DMS114 treated with DMSO at 0.1 percent for 48 hours (cell line): ENCODE measurements at regions not wholly inside any gene's neighbourhood (a gene's known extent, or its start where the extent isn't known, plus 50 kb on each side); places are given as distances from the start of the nearest gene placed in this dataset.
"Not testable (repeated sequence)": the region's sequence is repeated elsewhere in the genome, so short reads cannot be mapped to it uniquely, and the experiment has no call there.

Source experiments
- DNase-seq: peaks from one replicate; lab custom pipeline; 2025; ENCODE audit not compliant: unreplicated experiment; lab: John Stamatoyannopoulos, UW

- DNase-seq = no peak
These were observed 350.5 kb upstream of the PDE3A start for GRCh38 chr12:20017802-20018201.

DNA sequence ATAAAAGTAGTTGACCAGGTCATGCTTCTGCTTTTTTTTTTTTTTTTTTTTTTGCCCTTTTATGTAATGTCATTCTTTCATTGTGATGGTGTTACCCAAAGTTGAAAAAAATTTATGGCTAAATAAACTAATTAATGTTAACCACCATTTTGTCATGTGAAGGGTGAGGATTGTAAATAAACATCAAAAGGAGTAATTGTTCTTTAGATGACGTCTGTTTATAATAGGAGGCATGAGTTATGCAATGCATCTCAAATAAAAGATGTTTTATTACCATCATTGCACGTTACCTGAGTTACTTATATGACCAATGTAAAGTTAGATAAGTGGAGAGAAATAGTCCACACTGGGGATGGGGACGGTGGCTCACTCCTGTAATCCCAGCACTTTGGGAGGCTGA, 349.9 kb upstream of the PDE3A start:
- no peak for DNase-seq

DNA sequence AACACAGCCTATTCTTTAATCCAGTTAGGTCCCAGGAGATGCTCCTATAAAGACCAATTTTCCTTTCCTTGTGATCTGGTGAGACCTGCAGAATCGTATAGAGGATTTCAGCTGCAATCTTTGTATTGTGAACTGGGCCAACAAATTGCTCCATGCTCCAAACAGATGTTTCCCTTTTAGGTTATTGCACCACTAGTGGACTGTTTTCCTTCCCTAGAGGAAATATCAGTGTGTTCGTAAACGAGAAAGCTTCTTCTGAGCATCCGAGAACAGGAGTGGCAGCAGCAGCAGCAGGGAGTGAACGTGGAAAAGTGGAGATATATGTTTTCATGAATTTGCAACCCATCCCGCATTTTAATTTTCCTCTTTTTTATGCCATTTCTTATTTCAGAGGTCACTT, 344.1 kb upstream of the PDE3A start:
- DNase-seq = no peak

GRCh38 chr12:20028033-20028432, 340.3 kb upstream of the PDE3A start:
- no peak for DNase-seq

- no peak for DNase-seq
These were observed 337.5 kb upstream of the PDE3A start for GRCh38 chr12:20030826-20031225.

GRCh38 chr12:20039562-20039961, 328.8 kb upstream of the PDE3A start:
- DNase-seq = no peak

GRCh38 chr12:20040184-20040583, 328.2 kb upstream of the PDE3A start:
- DNase-seq = no peak

GRCh38 chr12:20040831-20041230, 327.5 kb upstream of the PDE3A start:
- no peak for DNase-seq

DNA sequence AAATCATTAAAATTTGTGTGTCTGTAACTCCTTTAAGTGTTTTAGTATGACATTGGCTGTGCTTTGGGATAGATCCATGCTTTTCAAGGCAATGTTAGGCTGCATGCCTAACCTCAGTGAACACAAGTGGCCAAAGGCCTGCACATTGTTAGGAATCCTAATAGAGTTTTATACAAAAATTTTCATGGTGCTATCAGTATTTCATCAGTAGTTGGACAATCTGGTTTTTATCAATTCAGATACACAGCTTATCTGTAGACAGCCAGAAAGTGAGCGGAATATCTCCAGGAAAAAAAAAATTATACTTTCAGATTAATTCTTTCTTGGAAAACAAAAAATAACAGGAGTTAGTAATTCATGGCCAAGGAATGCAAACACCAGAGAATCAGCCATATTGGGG, 324.0 kb upstream of the PDE3A start:
- no peak for DNase-seq

GRCh38 chr12:20044846-20045245, 323.5 kb upstream of the PDE3A start:
- no peak for DNase-seq

- DNase-seq = no peak
These were observed 320.4 kb upstream of the PDE3A start for GRCh38 chr12:20047901-20048300.

DNA sequence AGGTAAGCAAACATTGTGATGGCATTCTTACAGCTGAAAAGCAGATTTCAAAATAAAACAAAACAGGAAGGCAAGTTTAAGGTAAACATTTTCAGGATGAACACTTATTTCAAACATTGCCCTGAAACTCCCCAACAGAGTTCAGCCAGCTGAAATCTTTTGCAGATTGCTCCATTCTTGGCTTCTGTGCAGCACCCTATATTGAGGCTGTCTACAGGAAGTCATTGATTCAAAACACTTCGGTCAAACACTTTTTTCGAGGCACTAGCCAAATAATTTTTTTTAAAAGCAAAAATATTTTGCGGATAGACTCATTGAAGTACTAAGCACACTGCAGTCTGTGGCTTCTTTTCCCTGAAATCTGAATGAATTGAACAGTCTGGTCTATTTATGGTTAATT, 318.1 kb upstream of the PDE3A start:
- no peak for DNase-seq

DNA sequence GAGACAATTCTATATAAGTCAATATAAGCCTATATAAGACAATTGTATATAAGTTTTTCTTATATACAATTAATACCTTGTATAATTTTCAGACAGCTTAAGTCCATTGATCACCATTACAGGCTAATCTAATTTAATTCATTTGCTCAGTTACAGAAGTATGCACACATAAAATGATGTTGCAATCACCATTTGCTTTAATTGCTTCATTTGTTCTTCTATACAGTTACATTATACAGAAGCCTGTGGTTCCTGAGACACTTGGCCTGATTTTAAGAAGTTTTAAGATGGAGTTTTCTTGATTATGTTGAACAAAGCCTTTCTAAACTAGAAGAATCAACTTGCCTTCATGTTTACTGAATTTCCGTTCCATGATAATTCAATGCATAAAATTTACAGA, 314.6 kb upstream of the PDE3A start:
- DNase-seq = no peak

GRCh38 chr12:20055856-20056255, 312.5 kb upstream of the PDE3A start:
- DNase-seq = no peak

DNA sequence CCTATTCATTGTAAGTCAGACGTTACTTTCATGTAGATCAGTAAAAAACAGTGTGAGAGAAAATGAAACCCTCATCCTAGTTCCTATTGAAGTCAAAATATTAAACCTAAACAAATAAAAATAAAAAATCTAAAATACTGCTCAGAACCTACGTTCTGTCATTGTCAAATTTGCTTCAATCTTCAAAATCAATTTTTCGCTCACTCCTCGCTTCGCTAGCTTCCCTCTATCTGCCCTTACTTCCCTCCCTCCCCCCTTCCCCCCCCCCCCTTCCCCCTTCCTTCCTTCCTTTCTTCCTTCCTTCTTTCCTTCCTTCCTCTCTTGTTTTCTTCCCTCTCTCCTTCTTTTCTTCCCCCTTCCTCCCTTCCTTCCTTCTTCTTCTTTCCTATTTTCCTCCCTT, 310.9 kb upstream of the PDE3A start:
- no peak for DNase-seq

DNA sequence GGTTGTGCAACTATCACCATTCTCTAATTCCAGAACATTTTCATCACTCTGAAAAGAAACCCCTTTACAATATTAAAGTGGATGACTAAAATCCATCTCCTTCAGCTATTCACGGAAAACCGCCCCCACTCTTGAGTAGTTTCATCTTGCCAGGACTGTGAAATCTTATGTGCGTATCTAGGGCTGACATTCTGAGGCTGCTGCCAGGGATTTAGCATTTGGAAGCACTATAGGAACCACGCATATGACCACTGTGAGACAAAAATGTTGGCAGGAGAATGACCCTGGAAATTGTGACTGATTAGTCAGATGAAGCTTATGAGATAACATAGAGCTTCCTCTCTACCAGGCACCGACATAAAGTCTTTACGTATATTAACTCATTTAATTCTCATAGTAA, 305.2 kb upstream of the PDE3A start:
- no peak for DNase-seq

DNA sequence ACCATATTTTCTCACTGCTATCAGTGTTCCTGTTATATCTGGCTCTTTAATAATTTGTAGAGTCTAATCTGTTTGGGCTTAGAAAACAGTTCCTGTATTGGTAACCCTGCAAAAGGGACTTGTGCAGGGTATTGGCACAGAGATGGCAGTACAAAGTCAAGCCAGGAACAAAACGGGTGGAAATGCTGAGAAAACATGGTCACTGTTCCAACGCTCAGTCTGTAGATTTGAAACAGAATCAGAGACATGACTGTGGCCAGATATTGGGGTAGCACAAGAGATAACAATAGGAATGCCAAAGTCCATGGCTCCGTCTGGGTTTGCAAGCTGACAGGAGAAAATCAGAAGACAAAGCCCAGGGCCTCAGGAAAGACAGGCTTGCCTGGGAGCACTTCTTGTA, 290.7 kb upstream of the PDE3A start:
- no peak for DNase-seq

GRCh38 chr12:20089077-20089476, 279.3 kb upstream of the PDE3A start:
- DNase-seq = no peak

DNA sequence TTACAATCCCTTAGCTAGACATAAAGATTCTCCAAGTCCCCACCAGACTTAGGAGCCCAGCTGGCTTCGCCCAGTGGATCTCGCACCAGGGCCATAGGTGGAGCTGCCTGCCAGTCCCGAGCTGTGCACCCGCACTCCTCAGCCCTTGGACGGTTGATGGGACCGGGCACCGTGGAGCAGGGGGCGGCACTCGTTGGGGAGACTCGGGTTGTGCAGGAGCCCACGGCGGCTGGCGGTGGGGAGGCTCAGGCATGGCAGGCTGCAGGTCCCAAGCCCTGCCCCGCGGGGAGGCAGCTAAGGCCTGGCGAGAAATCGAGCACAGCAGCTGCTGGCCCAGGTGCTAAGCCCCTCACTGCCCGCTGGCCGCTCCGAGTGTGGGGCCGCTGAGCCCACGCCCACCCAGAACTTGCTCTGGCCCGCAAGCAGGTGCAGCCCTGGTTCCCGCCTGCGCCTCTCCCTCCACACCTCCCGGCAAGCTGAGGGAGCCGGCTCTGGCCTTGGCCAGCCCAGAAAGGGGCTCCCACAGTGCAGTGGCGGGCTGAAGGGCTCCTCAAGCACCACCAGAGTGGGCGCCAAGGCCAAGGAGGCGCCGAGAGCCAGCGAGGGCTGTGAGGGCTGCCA, 275.0 kb upstream of the PDE3A start:
- not testable (repeated sequence) for DNase-seq

DNA sequence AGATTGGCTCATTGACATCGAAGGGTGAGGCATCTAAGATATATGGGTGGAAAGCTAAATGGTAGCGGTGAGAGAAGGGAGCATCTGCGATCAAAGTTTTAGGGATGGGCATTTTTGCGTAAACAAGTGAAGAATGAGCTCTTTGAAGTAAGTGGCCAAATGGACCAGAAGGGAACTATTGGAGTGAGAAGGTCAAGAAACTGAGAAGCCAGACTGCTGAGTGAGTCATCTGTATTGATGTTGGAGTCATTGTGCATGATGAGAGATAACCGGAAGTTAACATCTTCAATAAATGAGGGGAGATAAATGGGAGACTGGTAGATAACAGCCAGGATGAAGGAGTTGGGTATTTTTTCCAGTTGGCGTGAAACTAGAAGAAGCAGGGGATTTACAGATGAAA, 271.9 kb upstream of the PDE3A start:
- no peak for DNase-seq

- DNase-seq = no peak
These were observed 270.7 kb upstream of the PDE3A start for GRCh38 chr12:20097626-20098025.

DNA sequence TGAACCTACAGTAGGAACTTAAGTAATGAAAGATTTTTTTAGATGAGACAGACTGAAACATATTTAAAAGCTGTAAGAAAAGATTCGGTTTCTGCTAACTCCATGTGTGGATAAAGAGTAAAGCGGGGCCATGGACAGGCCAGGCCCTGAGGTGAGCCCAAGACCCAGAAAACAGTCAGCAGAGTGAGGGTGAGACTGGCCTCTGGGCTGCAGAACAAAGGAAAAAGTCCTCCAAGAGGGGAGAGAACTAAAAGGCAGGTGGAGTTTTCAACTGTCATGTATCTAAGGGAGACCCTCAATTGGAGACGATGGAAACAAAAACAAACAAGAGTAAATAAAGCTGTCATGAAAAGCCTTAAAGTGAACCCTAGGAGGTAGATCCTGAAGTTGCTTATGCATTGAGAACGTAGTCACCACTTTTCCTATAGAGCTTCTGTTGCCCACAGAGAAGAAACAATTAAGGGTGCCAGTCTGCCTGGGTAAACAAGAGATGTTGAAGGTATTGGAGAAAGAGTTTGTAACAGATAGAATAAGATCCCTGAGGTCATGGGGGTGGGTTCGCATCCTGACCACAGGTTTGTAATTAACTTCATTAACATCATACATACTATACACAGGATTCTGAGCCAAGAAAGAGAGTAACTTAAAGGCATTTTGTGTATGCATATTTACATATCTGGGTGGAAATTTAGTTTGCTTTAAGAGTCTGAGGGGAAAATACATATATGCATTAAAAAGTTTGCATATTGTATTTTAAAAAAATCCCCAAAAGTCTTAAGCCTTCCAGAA, 268.7 kb upstream of the PDE3A start:
- no peak for DNase-seq

DNA sequence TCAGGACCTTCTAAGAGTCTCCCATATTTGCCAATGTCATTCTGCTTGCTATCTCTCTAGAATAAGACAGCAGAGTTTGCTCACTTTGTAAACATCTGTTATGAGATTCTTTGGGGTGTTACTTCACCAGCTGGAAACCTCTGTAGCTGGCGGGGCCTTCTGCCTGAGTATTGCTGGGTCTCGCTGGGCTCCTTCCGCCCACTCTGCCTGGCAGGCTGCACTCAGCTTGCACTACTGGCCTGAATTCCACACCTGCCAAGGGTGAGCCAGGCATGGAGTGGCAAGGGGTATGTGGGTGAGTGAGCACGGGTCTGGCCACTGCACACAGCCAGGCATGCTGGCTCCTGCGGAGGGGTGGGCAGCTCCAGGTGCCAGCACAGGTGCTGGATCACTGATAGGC, 267.3 kb upstream of the PDE3A start:
- DNase-seq = no peak
